Stimulated activated CD8-positive, alpha-beta memory T cell treated with anti-CD3 and anti-CD28 coated beads, Interleukin-15, amount 100 ng/mL, for 4 hours (primary cell): ENCODE measurements at regions not wholly inside any gene's neighbourhood (a gene's known extent, or its start where the extent isn't known, plus 50 kb on each side); places are given as distances from the start of the nearest gene placed in this dataset.

Experiments used
- DNase-seq, 2 donors: peaks; one replicate each; pipeline ENCODE4 v3.0.0-alpha.2; 2020; ENCODE audit warnings: low read depth in 2 of 2

DNA sequence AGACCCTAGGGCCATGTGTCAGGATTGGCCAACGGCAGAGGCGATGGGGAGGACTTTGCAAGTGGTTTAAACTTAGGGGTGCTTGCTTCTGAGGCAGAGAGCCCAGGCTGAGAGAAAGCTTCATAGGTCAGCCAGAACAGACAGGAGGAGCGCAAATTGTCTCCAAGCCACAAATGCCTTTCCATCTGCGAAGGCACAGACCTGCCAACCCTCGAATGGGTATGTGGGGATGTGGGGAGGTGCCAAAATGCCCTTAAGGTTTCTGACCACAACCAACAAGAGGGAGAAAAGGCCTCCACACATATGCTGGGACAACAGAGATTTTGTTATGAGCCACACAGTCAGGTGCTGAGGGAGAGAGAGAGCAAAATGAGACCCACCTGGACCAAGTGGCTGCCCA lies 283.6 kb downstream of the CYP26B1 start:
- no peak for DNase-seq

DNA sequence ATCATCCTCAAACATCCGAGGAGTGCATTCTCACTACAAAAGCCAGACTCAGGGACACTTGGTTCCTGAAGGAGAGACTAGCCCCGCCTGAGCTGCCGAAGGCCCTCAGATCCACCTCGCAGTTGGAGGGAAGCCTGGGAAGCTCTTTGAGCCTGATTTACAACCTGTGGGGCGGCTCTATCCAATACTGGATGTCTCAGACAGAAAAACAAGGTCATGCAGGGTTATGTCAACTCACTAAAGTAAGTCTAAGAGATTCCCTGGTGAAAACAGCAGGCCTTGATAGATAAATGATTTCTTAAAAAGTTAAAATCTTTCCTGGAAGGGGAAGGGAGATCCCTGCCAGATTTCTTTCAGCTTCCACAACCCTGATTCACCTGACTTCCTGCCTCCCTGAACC lies 284.3 kb downstream of the CYP26B1 start:
- no peak for DNase-seq

DNA sequence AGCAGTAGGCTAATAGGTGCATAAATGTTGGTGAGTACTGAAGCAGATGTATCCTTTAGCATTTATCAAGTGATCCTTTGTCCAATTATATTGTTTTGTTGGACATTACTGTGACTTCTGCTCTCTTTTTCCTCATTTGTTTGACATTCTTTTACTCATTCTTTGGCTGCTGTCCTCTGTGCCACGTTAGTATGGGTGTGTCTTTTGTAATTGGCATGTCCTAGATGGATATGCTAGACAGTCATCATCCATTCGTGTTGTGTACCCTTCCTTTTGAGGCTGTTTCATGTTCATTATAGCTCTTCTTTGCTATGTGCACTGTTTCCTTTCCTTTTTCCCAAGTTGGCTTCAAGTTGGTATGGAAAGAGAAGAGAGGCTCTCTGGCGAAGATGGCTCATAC lies 284.7 kb downstream of the CYP26B1 start:
- no peak for DNase-seq

DNA sequence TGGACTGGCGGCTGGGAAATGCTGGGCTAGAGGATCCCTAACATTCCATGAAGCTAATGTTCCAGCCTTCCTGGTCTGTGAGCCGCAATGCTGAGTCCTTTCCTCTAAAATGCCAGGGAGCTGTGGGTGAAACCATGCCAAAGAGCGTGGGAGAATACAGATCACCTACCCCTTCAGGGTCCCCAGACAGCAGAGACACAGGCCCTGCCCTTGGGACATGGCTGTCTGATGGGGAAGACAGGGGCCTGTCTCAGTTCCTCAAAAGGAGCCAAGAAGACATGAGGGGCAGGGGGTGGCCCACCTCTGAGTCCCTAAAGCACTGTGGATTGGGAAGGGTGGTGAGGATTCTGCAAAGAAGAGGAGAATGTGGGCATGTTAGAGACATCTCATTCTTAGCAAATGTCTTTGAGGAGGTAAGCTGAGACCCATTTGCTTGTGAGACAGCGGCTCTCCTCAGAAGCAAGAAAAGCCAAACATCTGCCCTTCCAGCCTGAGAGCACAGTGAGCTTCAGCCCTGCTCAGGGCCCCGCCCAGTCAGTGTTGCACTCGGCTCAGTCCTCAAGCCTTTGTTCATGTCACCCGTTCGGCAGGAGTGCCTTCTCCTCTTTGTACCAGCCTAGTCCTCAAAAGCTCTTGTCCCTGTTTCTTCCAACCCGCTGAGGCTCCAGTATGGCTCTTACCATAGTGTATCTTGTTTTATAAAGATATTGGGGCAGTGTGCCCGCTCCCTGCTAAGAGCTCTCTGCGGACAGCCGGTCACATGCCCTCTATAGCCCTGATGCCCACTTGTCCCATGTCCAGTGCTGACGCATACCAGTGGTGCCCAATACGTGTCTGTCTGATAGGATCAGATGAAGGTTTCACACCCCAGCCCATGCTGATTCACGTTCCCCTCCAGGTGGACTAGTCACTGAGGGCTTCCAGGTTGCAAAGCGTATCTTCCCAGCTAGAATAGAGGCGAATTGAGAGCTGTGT lies 286.2 kb downstream of the CYP26B1 start:
- DNase-seq = no peak

DNA sequence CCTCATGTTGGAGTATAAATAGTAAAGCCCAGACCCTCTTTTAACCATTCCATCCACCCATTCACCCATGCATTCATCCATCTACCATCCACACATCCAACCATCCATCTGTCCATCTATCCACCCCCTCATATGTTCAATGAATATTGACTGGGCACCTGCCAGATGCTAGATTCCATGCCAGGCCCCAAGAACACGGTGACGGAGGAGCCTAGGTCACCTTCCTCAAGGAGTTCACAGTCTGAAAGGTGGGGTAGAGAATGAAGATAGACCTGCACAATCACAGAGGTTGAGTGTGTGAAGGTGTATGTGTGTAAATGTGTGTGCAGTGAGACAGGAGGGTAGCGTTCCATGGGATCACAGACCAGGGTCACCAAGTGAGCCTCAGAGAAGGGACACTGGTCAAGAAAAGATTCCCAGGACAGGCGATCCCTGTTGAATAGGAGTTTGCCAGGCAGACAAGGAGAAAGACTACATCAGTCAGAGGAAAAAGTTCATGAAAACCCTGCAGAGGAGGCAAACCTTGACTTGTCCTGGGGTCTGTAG lies 287.2 kb downstream of the CYP26B1 start:
- no peak for DNase-seq

DNA sequence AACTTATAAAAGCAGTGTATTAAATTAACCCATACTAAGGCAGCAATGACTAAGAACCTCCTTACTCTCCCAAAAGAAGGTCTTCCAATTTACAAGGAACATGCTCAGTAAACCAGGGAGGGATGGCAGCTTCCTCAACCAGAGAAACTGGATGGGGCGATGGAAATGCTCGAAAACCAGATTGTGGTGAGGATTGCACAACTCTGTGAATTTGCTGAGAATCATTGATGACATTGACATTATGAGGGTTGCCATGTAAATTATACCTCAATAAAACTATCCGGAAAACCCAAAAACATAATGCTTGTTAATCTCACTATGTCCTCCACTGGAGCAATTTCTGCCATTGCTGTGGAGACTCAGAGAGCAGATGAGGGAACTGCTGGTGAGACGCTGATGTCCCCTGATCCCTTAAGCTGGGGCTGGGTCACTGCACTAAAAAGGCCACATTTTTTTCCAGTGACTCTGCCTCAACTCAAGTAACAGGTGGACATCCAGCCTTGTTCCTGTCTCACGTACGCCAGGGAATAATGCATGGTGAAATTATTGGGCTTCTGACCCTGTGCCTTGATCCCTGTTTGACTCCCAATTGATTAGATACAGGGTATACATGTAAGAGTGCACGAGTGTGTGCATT lies 288.3 kb downstream of the CYP26B1 start:
- no peak for DNase-seq

DNA sequence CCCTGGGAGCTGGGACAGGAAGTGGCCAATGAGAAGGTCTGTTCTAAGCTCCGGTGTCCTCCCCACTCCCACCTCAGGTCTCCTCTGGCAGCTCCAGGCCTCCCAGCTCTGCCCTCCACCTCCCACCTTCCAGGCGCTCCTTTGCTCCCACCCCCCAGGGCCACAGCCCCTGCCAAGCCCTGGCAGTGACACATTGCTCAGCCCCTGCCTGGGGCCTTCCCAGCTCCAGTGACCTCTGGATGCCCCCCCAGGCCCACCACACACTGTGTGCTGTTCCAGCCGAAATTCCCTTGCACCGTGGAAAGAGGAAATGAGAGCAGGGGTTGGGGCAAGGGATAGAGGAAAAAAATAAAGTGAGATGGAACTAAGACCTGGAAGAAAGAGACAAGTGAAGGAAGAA lies 289.6 kb downstream of the CYP26B1 start:
- DNase-seq = no peak

DNA sequence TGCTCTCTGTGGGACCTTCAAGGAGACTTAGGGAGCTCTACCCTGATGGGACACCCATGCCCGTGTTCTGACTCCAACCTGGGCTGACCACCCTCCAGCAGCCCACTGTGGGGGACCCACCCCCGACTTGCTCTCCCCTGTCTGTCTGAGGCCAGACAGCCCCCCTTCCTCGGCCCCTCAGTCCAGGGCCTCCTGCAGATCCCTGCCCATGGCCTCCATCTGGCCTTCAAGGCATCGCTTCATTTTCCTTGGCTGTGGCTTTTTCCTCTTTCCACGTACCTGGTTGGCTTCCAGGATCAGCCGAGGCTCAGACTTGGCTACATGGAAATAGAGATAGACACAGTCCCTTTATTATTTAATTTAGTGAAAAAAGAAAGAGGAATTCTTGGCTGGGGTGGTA lies 290.0 kb downstream of the CYP26B1 start:
- no peak for DNase-seq

DNA sequence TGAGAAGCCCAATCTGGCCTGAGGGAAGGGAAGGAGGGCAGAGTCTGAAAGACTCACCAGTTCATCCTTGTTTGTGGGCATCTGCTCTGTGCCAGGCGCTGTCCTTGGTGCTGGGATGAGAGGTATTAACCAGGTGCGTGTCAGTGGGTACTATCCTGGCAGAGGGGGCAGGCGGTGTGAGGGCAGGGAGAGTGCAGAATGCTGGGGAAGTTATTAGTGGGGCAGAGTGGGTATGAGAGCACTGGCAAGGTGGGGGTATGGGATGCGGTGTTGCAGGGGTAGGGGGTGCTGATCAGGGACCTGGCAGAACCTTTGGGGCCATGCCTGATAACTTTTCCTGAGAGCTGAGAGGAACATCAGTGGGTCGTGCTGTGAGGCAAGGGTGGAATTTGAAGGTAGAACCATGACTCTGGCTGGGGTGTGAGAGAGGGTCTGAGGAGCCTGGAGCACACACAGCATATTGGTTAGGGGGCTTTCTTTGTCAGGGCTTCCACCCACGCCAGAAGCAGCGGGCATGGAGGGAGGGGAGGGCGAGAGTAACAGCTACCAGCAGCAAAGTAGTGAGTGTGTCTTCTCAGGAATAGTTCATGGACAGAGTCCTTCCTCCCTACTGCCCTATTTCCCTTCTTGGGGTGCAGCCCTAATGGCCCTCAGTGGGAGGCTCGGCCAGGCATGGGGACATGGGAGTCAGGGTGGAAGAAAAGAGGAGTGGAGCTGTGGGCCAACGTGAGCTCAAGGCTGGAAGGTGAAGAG lies 290.7 kb downstream of the CYP26B1 start:
- DNase-seq = no peak

DNA sequence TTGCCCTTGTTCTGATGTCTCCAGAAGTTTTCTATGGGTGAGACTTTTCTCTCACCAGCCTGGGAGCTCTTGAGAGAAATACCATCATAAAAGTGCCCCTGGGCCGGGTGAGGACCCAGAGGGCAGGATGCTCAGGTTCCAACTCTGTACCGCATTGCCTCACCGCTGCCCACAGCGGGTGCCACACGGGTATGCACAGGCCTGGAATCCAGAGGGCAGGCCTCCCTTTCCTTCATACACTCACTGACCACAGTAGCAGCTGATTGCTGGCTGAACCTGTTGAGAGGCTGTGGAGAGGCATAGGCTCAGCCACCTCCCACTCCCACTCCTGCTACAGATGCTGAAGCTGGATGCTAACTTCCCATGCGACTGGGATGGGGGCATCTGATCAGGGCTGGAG lies 293.8 kb downstream of the CYP26B1 start:
- DNase-seq = no peak

DNA sequence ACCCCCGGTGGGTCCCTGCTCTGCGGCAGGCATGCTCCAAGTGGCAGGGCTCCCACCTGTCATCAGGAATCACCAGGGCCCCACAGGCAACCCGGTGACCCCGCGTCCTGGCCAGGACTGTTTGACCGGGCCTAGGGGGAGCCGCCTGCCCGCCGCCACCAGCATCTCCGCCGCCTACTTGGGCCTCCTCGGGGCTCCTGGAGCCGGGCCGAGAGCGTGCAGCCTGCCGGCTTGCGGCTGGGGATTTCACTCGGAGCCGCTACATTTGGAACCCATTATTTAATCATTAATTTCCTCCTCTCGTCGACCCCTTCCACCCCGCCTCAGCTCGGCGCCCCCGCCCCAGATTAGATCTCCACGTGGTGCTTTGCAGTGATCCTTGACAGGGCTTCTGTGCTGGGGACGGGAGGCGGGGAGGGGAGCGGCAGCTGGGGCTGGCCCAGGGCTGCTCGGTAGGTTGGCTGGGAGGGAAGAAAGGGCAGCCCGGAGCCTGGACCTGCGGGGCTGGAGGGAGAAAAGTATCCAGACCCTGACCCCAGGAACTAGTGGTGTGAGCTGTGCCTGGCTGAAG lies 295.4 kb downstream of the CYP26B1 start:
- no peak for DNase-seq

DNA sequence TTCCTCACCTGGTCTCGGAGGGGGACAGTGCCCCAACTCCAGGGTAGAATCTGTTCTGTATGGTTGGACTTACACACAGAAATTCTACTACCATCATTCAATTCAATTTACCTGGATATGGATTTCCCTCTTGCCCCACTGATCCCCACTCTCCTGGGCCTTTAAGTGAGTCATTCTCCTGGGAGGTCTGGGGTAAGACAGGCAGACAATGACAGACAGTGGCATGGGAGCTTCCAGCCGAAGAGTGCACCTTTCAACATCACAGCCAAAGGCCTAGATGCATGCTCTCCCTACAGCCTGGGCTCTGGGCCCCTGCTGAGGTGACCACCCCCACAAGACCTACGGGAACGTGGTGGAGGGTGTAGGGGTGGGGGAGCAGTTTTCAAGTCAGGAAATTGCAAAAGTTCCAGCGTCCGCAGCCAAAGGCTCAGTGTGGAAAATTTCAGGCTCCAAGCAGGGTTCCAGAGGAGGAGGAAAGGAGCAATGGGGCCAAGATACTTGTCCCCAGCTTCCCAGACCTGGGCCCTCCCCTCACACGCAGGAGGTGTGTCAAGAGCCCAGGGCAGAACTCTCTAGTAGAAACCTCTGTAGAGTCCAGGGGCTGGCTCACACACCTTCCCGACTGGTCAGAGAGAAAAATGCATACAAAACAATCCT lies 296.4 kb downstream of the CYP26B1 start:
- no peak for DNase-seq

DNA sequence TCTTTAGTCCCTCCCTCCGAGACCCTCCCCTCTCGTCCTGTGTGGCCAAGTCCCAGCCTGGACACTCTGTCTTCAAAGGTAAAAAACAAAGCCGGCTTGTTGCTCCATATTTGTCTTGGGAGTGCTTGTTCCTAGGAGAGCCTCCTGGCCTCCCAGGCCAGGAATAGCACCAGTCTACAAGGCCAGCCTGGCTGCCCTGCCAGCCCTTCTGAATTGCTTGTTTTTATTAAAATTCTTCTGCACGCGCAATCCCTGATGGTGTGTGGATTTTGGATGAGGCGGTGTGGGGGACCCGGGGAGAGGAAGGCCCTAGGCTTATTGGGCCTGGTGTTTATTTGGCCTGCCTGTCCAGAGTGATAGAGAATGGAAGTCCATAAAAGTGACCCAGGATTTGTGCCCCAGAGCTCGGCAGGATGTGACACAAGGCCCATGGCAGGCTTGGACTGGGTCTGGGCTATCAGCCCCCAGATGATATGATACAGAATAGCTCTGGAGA lies 297.3 kb downstream of the CYP26B1 start:
- DNase-seq = no peak

DNA sequence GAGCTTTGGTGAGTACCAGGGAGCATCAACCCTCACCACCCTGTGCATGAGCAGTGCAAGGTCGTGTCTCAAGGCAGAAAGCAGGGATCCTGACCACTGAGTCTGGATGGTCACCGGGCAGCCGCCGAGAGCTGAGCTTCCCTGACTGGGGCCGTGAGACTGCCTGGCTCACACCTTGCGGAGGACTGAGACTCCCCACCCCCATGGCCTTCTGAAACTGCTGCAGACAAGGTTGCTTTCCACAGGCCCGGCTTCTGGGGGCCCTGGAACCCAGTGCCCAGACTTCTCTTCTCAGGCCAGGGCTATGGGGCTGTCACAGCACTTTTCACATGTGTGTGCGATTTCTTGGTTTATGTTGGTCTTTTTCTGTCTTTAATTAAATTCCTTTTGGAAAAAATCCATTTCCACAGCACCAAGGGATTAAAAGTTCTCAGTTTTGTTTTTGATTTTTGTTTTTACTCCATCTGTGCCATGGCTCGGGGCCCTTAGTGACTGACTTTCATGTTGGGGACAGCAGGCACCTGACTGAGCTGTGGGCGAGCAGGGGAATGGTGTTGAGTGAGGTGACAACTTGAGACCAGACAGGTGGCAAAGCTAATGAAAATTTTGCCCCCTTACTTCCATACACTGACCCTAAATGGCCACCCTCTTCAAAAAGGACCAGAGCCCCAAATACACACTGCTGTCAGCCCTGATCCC lies 297.9 kb downstream of the CYP26B1 start:
- DNase-seq = no peak

DNA sequence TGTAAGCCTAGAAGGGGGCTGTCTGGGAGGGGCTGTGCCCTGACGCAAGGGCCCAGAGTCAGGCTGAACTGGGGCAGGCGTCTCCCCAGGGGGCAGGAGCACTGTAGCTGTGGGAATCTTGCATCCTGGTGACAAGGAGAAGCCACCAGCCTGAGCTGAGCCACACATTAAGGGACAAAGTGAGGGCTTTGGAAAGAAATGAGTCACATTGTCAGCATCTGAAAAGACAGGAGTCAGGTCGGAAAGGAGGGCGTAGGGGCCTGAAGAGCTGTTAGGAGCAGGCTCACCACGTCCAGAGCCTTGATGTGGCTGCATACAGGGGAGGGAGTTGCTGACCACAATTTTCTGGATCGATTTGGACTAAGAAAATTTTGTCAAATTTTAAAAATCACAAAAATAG lies 298.6 kb downstream of the CYP26B1 start:
- no peak for DNase-seq

DNA sequence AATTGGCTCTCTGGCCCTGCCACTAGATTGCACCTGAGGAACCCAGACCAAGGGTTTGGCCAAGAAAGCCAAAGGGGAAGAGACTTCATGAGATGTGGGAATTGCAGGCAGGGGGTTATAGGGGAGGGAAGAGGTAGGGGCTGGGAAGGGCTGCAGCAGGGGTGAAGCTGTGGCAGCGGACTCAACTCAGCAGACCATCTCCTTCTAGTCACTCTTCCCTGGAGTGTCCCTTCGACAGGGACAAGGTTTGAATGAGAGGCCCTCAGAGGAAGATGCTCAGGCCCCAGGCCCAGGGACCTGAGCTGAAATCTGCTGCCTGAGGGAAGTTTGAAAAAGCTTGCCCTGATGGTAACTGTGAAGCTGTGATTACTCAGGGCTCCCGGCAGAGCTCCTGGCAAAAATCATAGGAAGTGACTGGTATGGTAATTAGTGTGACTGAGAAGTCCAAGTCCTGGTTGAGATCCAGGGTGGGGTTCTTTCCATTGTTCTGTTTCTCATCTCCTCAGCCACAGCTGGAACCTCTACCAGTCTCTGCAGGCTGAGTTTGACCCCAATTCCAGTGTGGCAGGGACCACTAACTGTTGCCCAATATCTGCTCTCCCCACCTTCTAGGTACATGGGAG lies 300.9 kb downstream of the CYP26B1 start:
- no peak for DNase-seq

DNA sequence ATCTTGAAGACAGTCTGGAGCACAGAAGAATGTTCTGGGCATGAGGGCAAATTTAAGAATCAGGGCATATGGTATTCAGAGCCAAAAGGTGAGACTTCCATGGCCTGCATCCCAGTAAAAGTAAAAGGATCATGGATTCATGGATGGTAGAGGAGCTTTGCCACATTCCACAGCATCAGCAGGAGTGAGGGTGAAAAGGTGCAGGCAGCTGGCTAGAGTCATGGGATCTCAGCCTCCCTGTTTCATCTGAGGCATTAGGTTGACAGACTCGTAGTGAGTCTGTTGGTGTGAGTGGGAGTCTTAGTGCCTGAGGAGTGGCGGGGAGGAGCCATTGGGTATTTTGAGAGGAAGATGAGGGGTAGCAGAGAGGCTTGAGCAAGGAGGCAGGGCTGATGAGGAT lies 301.6 kb downstream of the CYP26B1 start:
- no peak for DNase-seq

DNA sequence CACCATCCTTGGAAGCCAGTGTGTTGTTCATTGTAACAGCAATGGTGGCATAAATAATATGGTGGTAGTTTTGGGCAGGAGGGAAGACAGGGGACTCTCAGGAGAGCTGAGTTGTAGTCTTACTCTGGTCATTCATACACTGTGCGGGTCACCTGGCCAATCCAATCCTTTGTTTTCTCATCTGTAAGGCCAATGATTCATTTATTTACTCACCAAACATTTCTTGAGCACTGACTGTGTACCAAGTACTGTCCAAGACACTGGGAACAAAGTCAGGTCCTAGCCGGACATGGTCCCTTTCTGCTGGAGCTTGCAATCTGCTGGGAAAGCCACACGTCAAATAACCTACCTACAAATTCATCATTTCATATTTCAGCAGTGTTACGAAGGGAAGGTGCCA lies 302.7 kb downstream of the CYP26B1 start:
- DNase-seq = no peak

DNA sequence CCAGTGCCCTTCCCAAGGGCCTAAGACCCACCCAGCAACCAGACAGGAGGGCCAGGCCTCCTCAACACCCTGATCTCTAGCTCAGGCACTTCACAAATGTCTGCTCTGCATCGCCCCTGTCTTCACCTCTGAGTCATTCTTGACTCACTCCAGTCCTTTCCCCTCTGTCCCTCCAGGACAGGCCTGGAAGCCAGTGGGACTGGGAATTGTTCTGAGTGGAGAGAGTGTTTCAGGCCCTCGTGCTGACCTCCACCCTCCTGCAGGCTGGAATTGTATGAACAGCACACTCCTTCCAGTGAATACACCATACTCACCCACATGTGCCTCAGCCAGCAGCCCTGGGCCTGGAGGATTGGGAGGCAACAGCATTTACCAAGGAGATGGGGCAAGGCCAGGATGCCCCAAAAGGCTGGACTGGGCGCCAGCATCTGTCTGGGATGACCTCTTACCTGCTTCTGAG lies 304.2 kb downstream of the CYP26B1 start:
- no peak for DNase-seq

DNA sequence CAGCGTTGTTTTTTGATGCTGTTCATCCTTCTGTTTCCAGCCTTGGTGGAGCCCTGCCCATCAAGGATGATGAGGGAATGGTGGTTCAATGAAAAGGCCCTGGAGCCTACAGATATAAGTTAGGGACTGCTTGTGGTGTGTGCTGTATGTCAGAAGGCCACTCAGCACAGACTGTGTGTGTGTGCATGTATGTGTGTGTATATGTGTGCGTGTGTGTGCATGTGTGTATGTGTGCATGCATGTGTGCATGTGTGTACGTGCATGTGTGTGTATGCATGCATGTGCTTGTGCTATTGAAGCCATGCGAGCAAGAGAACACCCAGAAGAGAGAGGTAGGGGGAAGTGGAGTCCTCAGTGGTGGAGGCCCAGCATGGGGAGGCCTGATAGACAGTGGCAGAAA lies 304.9 kb downstream of the CYP26B1 start:
- DNase-seq = no peak
